ENCODE measurements at regions not wholly inside any gene's neighbourhood (a gene's known extent, or its start where the extent isn't known, plus 50 kb on each side); places are given as distances from the start of the nearest gene placed in this dataset.

DNA sequence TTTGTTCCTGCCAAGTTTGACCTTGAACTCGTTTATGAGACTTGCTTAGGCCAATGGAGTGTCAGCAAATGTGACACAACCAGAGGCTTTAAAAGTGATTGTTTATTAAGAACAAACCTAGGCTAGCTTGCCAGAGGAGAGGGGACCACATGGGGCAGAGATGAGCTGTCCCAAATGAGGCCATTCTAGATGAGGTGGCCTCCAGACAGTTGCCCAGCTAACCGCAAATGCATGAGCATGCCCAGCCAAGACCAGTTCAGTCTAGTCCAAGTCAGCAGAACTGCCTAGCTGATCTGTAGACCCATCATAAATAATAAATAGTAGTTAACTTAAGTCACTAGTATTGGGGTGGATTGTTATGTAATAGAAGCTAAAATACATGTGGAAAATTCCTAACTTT lies 172.8 kb upstream of the DYRK2 start:
- TF ChIP-seq, protein P1, sequence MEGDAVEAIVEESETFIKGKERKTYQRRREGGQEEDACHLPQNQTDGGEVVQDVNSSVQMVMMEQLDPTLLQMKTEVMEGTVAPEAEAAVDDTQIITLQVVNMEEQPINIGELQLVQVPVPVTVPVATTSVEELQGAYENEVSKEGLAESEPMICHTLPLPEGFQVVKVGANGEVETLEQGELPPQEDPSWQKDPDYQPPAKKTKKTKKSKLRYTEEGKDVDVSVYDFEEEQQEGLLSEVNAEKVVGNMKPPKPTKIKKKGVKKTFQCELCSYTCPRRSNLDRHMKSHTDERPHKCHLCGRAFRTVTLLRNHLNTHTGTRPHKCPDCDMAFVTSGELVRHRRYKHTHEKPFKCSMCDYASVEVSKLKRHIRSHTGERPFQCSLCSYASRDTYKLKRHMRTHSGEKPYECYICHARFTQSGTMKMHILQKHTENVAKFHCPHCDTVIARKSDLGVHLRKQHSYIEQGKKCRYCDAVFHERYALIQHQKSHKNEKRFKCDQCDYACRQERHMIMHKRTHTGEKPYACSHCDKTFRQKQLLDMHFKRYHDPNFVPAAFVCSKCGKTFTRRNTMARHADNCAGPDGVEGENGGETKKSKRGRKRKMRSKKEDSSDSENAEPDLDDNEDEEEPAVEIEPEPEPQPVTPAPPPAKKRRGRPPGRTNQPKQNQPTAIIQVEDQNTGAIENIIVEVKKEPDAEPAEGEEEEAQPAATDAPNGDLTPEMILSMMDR (IDR thresholded peaks at IDR 0.05; ENCODE audit: borderline replicate concordance, extremely low read depth, low read length, poor library complexity, severe bottlenecking): no peak
- TF ChIP-seq EZH2 (IDR thresholded peaks at IDR 0.05; ENCODE audit: borderline replicate concordance, low read depth, low read length, severe bottlenecking): no peak
